HepG2 (cell line): ENCODE measurements at regions not wholly inside any gene's neighbourhood (a gene's known extent, or its start where the extent isn't known, plus 50 kb on each side); places are given as distances from the start of the nearest gene placed in this dataset.

Source experiments
- ATAC-seq: fragments of 200-7000 bp; cut with Tn5 transposase; 3 replicates; pipeline ENCODE4 v1.9.1; 2020; ENCODE audit warnings: mild to moderate bottlenecking, moderate library complexity
- BruUV-seq: library from RNA; stranded (reverse); fragments of 400-500 nt; replicated peaks from 2 replicates; lab custom pipeline; 2021; lab: Mats Ljungman, UMichigan
- CTCF ChIA-PET: fragments of 300-600 bp; formaldehyde crosslinking; extraction: SDS; loops from one replicate; lab custom pipeline; 2021; ENCODE audit warnings: low total read pairs, inconsistent platforms, low intra/inter-chr PET ratio; lab: Yijun Ruan, JAX
- POLR2A ChIA-PET: fragments of 350-600 bp; sonication (Branson Sonifier 250); formaldehyde crosslinking; loops from one replicate; lab custom pipeline; 2020; ENCODE audit warnings: antibody characterized with exemption, inconsistent platforms; lab: Yijun Ruan, JAX
- DNase-seq: peaks from one replicate; pipeline ENCODE4 v3.0.0-alpha.2; 2015; ENCODE audit warnings: low spot score
- FAIRE-seq: peaks from 3 replicates; lab custom pipeline; 2011; peaks lifted over from hg19 to GRCh38; lab: Jason Lieb, UNC
- H2AFZ ChIP-seq: one replicate; pipeline ENCODE4 v1.6.1; 2011; ENCODE audit warnings: low read length, inconsistent platforms
- H3K27ac ChIP-seq: fragments of 300-600 bp; 3 replicates; pipeline ENCODE4 v1.8.0; 2011; ENCODE audit warnings: mixed run types, mild to moderate bottlenecking, mixed read lengths, low read length, inconsistent platforms; ENCODE audit not compliant: insufficient read depth; ENCODE audit errors: extremely low read length
- H3K27me3 ChIP-seq, 2 experiments: fragments of 200-600 bp in 1 of 2; 2 replicates in 1 of 2; 3 replicates in 1 of 2; pipeline versions ENCODE4 v1.6.0 to v1.8.0; 2011; ENCODE audit warnings: low read length in 2 of 2, mild to moderate bottlenecking in 2 of 2, moderate library complexity in 2 of 2, inconsistent platforms in 1 of 2; ENCODE audit not compliant: insufficient read depth in 2 of 2, control insufficient read depth in 1 of 2
- H3K36me3 ChIP-seq, 2 experiments: fragments of 200-600 bp in 1 of 2; replicated peaks in 1 of 2; 2 replicates in 1 of 2; 3 replicates in 1 of 2; pipeline versions ENCODE4 v1.5.1 to v1.8.0; 2011; ENCODE audit warnings: low read length in 2 of 2, inconsistent platforms in 1 of 2; ENCODE audit not compliant: insufficient read depth in 2 of 2, control insufficient read depth in 1 of 2
- H3K4me1 ChIP-seq: 2 replicates; pipeline ENCODE4 v1.5.1; 2012; ENCODE audit warnings: low read length, inconsistent platforms; ENCODE audit not compliant: insufficient read depth
- H3K4me2 ChIP-seq: 2 replicates; pipeline ENCODE4 v1.6.0; 2011; ENCODE audit warnings: low read depth, low read length, inconsistent platforms
- H3K4me3 ChIP-seq, 3 experiments: fragments of 200-600 bp in 1 of 3; sonication (generic), shearing (Covaris generic) in 1 of 3; replicated peaks in 1 of 3; 2 replicates each; pipeline ENCODE4 v1.5.1; 2011 to 2016; ENCODE audit warnings: low read length in 3 of 3, inconsistent platforms in 2 of 3, low read depth in 2 of 3, mild to moderate bottlenecking in 2 of 3, control low read depth in 1 of 3, mixed read lengths in 1 of 3; ENCODE audit not compliant: insufficient read depth in 1 of 3
- H3K79me2 ChIP-seq: one replicate; pipeline ENCODE4 v1.6.1; 2011; ENCODE audit warnings: low read length, inconsistent platforms; ENCODE audit not compliant: insufficient read depth
- H3K9ac ChIP-seq: 2 replicates; pipeline ENCODE4 v1.6.0; 2011; ENCODE audit warnings: mild to moderate bottlenecking, low read depth, low read length, inconsistent platforms; ENCODE audit not compliant: insufficient read depth
- H3K9me3 ChIP-seq: 2 replicates; pipeline ENCODE4 v1.5.1; 2012; ENCODE audit warnings: mild to moderate bottlenecking, low read length
- H4K20me1 ChIP-seq: 2 replicates; pipeline ENCODE4 v1.6.0; 2011; ENCODE audit warnings: inconsistent platforms, mild to moderate bottlenecking, low read length, moderate library complexity; ENCODE audit not compliant: insufficient read depth
- CBX5 ChIP-seq: sonication (generic); formaldehyde crosslinking; IDR thresholded peaks from 2 replicates; pipeline ENCODE4 v1.4.0; 2020; ENCODE audit warnings: missing genetic modification reagents, borderline replicate concordance
- DMAP1 ChIP-seq: IDR thresholded peaks from 2 replicates; pipeline ENCODE4 v1.6.1; 2016
- EHMT2 ChIP-seq: fragments of 200-600 bp; sonication (generic); IDR thresholded peaks from 2 replicates; pipeline ENCODE4 v1.7.0; 2017; ENCODE audit warnings: antibody characterized with exemption, low read depth, low read length, borderline replicate concordance
- HNRNPLL ChIP-seq: fragments of 200-400 bp; formaldehyde crosslinking; IDR thresholded peaks from 2 replicates; pipeline ENCODE4 v1.6.1; 2017; ENCODE audit warnings: mild to moderate bottlenecking, low read depth, low read length; ENCODE audit not compliant: poor library complexity, severe bottlenecking
- MAFF ChIP-seq: IDR thresholded peaks from 2 replicates; pipeline ENCODE4 v1.6.1; 2011; ENCODE audit warnings: low read depth, low read length, improper control_type of control experiment
- NCOA5 ChIP-seq: sonication (generic); formaldehyde crosslinking; IDR thresholded peaks from 2 replicates; pipeline ENCODE4 v1.4.0; 2020; ENCODE audit warnings: missing genetic modification reagents
- NR2F2 ChIP-seq: IDR thresholded peaks from 2 replicates; pipeline ENCODE4 v1.6.1; 2012; ENCODE audit warnings: low read depth, inconsistent platforms, borderline replicate concordance
- PHF8 ChIP-seq: sonication (generic); formaldehyde crosslinking; IDR thresholded peaks from 2 replicates; pipeline ENCODE4 v1.5.0; 2020; ENCODE audit warnings: missing genetic modification reagents
- ZFY ChIP-seq: sonication (generic); formaldehyde crosslinking; IDR thresholded peaks from 2 replicates; pipeline ENCODE4 v1.4.0; 2020; ENCODE audit warnings: missing genetic modification reagents
- ZNF496 ChIP-seq: sonication (generic); formaldehyde crosslinking; IDR thresholded peaks from 2 replicates; pipeline ENCODE4 v1.8.1; 2023; ENCODE audit warnings: mild to moderate bottlenecking, moderate library complexity, missing genetic modification reagents; ENCODE audit not compliant: insufficient replicate concordance
- ZNF775 ChIP-seq: sonication (generic); formaldehyde crosslinking; IDR thresholded peaks from 2 replicates; pipeline ENCODE4 v1.4.0; 2020; ENCODE audit warnings: missing genetic modification reagents, mild to moderate bottlenecking, moderate library complexity, borderline replicate concordance
- WGBS: methylation state at CpG from one replicate; pipeline ENCODE4 v1.1.6; 2017; ENCODE audit warnings: low lambda C conversion rate; 5-methylcytosine and 5-hydroxymethylcytosine counted together
- in situ Hi-C: cut with HindIII; loops from 2 replicates; pipeline ENCODE4 v1.10.0; 2017; ENCODE audit warnings: low pct_unique_long_range_greater_than_20kb; ENCODE audit not compliant: extremely low pct_ligation_motif_present
- intact Hi-C: fragments of 100-400 bp; cut with micrococcal nuclease; formaldehyde crosslinking; loops from one replicate; pipeline ENCODE4 v1.10.0; 2022; ENCODE audit not compliant: unreplicated experiment
- TF ChIP-seq, protein P1 (sequence below): sonication (generic); formaldehyde crosslinking; IDR thresholded peaks from 2 replicates; pipeline ENCODE4 v1.4.0; 2020; ENCODE audit warnings: low read depth, missing genetic modification reagents
- TF ChIP-seq, protein P2 (sequence below): sonication (generic); formaldehyde crosslinking; IDR thresholded peaks from 2 replicates; pipeline ENCODE4 v1.5.1; 2020; ENCODE audit warnings: missing genetic modification reagents, mild to moderate bottlenecking, borderline replicate concordance

DNA sequence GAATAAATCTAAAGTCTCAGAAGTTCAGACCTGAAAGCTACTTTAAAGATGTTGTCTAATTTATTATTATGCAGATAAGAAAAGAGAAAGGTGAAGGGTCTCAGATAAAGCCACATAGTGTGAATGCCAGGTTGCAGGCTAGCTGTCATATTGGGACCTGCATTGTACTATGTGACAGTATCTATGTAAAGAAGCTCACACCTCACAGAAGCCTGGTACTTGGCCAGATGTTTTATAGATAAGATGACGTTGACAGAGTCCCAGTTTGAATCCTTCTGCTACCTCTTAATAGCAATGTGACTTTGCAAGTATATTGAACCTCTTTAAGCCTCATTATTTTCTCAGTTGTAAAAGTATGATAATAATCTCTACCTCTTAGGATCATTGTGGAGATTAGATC is 227.0 kb downstream of the SPRY1 start:
- TF ChIP-seq EHMT2 (no peak), PHF8 (CRISPR knock-in tag) (no peak), CBX5 (CRISPR knock-in tag) (no peak), ZNF775 (CRISPR knock-in tag) (no peak), HNRNPLL (no peak), DMAP1 (CRISPR knock-in tag) (no peak), MAFF (no peak), ZNF496 (no peak), NCOA5 (CRISPR knock-in tag) (no peak), NR2F2 (no peak), ZFY (no peak)
- TF ChIP-seq, protein P1, sequence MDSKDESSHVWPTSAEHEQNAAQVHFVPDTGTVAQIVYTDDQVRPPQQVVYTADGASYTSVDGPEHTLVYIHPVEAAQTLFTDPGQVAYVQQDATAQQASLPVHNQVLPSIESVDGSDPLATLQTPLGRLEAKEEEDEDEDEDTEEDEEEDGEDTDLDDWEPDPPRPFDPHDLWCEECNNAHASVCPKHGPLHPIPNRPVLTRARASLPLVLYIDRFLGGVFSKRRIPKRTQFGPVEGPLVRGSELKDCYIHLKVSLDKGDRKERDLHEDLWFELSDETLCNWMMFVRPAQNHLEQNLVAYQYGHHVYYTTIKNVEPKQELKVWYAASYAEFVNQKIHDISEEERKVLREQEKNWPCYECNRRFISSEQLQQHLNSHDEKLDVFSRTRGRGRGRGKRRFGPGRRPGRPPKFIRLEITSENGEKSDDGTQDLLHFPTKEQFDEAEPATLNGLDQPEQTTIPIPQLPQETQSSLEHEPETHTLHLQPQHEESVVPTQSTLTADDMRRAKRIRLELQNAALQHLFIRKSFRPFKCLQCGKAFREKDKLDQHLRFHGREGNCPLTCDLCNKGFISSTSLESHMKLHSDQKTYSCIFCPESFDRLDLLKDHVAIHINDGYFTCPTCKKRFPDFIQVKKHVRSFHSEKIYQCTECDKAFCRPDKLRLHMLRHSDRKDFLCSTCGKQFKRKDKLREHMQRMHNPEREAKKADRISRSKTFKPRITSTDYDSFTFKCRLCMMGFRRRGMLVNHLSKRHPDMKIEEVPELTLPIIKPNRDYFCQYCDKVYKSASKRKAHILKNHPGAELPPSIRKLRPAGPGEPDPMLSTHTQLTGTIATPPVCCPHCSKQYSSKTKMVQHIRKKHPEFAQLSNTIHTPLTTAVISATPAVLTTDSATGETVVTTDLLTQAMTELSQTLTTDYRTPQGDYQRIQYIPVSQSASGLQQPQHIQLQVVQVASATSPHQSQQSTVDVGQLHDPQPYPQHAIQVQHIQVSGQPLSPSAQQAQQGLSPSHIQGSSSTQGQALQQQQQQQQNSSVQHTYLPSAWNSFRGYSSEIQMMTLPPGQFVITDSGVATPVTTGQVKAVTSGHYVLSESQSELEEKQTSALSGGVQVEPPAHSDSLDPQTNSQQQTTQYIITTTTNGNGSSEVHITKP (CRISPR knock-in tag): no peak
- TF ChIP-seq, protein P2, sequence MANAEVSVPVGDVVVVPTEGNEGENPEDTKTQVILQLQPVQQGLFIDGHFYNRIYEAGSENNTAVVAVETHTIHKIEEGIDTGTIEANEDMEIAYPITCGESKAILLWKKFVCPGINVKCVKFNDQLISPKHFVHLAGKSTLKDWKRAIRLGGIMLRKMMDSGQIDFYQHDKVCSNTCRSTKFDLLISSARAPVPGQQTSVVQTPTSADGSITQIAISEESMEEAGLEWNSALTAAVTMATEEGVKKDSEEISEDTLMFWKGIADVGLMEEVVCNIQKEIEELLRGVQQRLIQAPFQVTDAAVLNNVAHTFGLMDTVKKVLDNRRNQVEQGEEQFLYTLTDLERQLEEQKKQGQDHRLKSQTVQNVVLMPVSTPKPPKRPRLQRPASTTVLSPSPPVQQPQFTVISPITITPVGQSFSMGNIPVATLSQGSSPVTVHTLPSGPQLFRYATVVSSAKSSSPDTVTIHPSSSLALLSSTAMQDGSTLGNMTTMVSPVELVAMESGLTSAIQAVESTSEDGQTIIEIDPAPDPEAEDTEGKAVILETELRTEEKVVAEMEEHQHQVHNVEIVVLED (CRISPR knock-in tag): no peak
- TF ChIP-seq, all 625 proteins: peak for 0
- H3K36me3 ChIP-seq: no peaks in the 10 kb centered on the region
- ATAC-seq: no peak
- H3K4me3 ChIP-seq: no peak overlapping the region
- H3K4me2 ChIP-seq: no peak overlapping the region
- FAIRE-seq: no peak
- no peak overlapping the region for H2AFZ ChIP-seq
- H3K79me2 ChIP-seq: no peaks in the 10 kb centered on the region
- CTCF ChIA-PET: no interaction called here
- no peak overlapping the region for H3K27ac ChIP-seq
- WGBS: 83% methylated on average over 1 of the region's 1 CpG
- no peak overlapping the region for H3K9ac ChIP-seq
- H3K4me1 ChIP-seq: peaks cover 38% of the 10 kb centered on the region
- in situ Hi-C loops (no loop called here), intact Hi-C loops (no loop called here)
- no peaks in the 10 kb centered on the region for H4K20me1 ChIP-seq
- no peaks in the 10 kb centered on the region for H3K9me3 ChIP-seq
- no peaks in the 10 kb centered on the region for H3K27me3 ChIP-seq
- POLR2A ChIA-PET: no interaction called here
- BruUV-seq: no TSS peak
- no peak for DNase-seq
